ENCODE measurements at regions not wholly inside any gene's neighbourhood (a gene's known extent, or its start where the extent isn't known, plus 50 kb on each side); places are given as distances from the start of the nearest gene placed in this dataset.

DNA sequence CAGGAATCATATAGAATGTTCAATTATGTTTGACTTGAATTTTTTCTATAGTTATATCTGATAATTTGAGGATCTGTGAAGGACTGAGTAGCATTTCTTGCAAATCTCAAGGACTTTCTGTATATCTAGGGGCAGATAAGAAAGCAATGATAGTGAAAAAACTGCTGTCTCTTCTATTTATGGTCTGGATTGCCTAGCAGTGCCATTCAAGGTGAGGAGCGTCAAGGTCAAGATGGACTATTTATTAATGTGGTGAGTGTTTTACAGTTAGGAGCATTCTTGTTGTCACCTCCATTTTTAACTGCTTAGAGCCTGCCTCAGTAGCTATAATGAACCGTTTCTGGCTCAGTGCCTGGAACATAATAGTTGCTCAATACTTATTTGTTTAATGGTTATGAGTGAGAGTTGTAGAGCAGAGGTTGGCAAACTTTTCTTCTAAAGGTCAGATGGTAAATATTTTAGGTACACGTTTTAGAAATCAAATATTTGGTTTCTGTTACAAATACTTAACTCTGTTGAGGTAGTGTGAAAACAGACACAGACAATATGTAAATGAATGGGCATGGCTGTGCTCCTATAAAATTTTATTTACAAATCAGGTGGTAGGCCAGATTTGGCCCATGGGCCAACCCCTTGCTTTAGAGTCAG is 523.2 kb upstream of the IGFBP7 start:
- in situ Hi-C loops (cut with HindIII; ENCODE audit: extremely low pct_ligation_motif_present, low pct_unique_long_range_greater_than_20kb) (no loop called here), intact Hi-C loops (cut with micrococcal nuclease; ENCODE audit: unreplicated experiment) (no loop called here)
- no peaks in the 10 kb centered on the region for H4K20me1 ChIP-seq (ENCODE audit: insufficient read depth, low read length)
- no peak overlapping the region for H3K4me3 ChIP-seq (replicated peaks in 1 of 3; ENCODE audit: insufficient read depth in 1 of 3, low read depth in 2 of 3, low read length in 3 of 3)
- no TSS peak for BruUV-seq (replicated peaks)
- no peak overlapping the region for H3K9ac ChIP-seq (ENCODE audit: insufficient read depth, low read depth, low read length)
- no peaks in the 10 kb centered on the region for H3K9me3 ChIP-seq (ENCODE audit: low read length)
- H3K79me2 ChIP-seq (ENCODE audit: insufficient read depth, low read length), result no peaks in the 10 kb centered on the region
- no peaks in the 10 kb centered on the region for H3K36me3 ChIP-seq (replicated peaks in 1 of 2; ENCODE audit: control insufficient read depth in 1 of 2, insufficient read depth in 2 of 2, low read length in 2 of 2)
- DNase-seq (ENCODE audit: low spot score) (no peak), FAIRE-seq (no peak), ATAC-seq (no peak)
- H3K4me2 ChIP-seq (ENCODE audit: low read depth, low read length), result no peak overlapping the region
- no peak overlapping the region for H2AFZ ChIP-seq (ENCODE audit: low read length)
- CTCF ChIA-PET (ENCODE audit: low intra/inter-chr PET ratio, low total read pairs), result no interaction called here
- POLR2A ChIA-PET, result no interaction called here
- 14% methylated on average over 3 of the region's 3 CpGs for WGBS (ENCODE audit: low lambda C conversion rate)
- 0 out of 2 replicates have a peak, but pooled peaks have one; percentile 12 for TF ChIP-seq NR2F6 (IDR thresholded peaks at IDR 0.05)
- TF ChIP-seq NR2F6 (CRISPR knock-in tag; IDR thresholded peaks at IDR 0.05), result no peak
- TF ChIP-seq GLI4 (CRISPR knock-in tag; IDR thresholded peaks at IDR 0.05; ENCODE audit: borderline replicate concordance), result no peak
- no peaks in the 10 kb centered on the region for H3K4me1 ChIP-seq (ENCODE audit: insufficient read depth, low read length)
- H3K27ac ChIP-seq (ENCODE audit: extremely low read length, insufficient read depth, low read length), result no peak overlapping the region
- no peaks in the 10 kb centered on the region for H3K27me3 ChIP-seq (ENCODE audit: control insufficient read depth in 1 of 2, insufficient read depth in 2 of 2, low read length in 2 of 2)

DNA sequence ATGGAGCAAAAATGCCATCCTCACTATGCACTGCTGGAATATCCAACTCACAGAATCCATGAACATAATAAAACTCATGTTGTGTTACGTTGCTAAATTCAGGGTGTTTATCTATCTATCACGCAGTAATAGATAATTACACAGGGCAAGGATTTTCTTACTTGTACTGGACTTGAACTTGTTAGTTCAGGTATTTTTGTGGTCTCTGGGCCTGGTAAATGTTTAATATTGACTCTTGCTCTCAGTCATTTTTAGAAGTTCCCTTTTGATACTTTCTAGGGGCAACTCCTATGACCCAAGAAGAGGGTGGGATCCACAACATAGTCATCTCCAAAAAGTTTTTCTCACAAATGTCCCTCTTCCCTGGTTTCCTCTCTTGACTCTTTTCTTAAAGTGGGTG is 522.4 kb upstream of the IGFBP7 start:
- WGBS (ENCODE audit: low lambda C conversion rate), result 14% methylated on average over 2 of the region's 2 CpGs
- in situ Hi-C loops (cut with HindIII; ENCODE audit: extremely low pct_ligation_motif_present, low pct_unique_long_range_greater_than_20kb) (no loop called here), intact Hi-C loops (cut with micrococcal nuclease; ENCODE audit: unreplicated experiment) (no loop called here)
- Histone ChIP-seq H3K36me3 (replicated peaks in 1 of 2; ENCODE audit: control insufficient read depth in 1 of 2, insufficient read depth in 2 of 2, low read length in 2 of 2) (no peaks in the 10 kb centered on the region), H4K20me1 (ENCODE audit: insufficient read depth, low read length) (no peaks in the 10 kb centered on the region), H3K9ac (ENCODE audit: insufficient read depth, low read depth, low read length) (no peak overlapping the region), H3K27ac (ENCODE audit: extremely low read length, insufficient read depth, low read length) (no peak overlapping the region), H3K4me3 (replicated peaks in 1 of 3; ENCODE audit: insufficient read depth in 1 of 3, low read depth in 2 of 3, low read length in 3 of 3) (no peak overlapping the region), H3K79me2 (ENCODE audit: insufficient read depth, low read length) (no peaks in the 10 kb centered on the region), H3K4me1 (ENCODE audit: insufficient read depth, low read length) (no peaks in the 10 kb centered on the region), H3K9me3 (ENCODE audit: low read length) (no peaks in the 10 kb centered on the region), H3K27me3 (ENCODE audit: control insufficient read depth in 1 of 2, insufficient read depth in 2 of 2, low read length in 2 of 2) (no peaks in the 10 kb centered on the region), H3K4me2 (ENCODE audit: low read depth, low read length) (no peak overlapping the region), H2AFZ (ENCODE audit: low read length) (no peak overlapping the region)
- DNase-seq (ENCODE audit: low spot score), result no peak
- no TSS peak for BruUV-seq (replicated peaks)
- FAIRE-seq, result no peak
- ChIA-PET POLR2A (no interaction called here), CTCF (ENCODE audit: low intra/inter-chr PET ratio, low total read pairs) (no interaction called here)
- ATAC-seq, result no peak
- no peak for TF ChIP-seq TARDBP (CRISPR knock-in tag; IDR thresholded peaks at IDR 0.05)
- no peak for TF ChIP-seq ZBTB38 (CRISPR knock-in tag; IDR thresholded peaks at IDR 0.05)
- no peak for TF ChIP-seq ETV5 (CRISPR knock-in tag; IDR thresholded peaks at IDR 0.05; ENCODE audit: borderline replicate concordance)
- no peak for TF ChIP-seq TBL1XR1 (IDR thresholded peaks at IDR 0.05; ENCODE audit: borderline replicate concordance, low read length, partially characterized antibody)
- no peak for TF ChIP-seq CHCHD3 (CRISPR knock-in tag; IDR thresholded peaks at IDR 0.05)
- no peak for TF ChIP-seq NFYC (CRISPR knock-in tag; IDR thresholded peaks at IDR 0.05)
- TF ChIP-seq, protein P1, sequence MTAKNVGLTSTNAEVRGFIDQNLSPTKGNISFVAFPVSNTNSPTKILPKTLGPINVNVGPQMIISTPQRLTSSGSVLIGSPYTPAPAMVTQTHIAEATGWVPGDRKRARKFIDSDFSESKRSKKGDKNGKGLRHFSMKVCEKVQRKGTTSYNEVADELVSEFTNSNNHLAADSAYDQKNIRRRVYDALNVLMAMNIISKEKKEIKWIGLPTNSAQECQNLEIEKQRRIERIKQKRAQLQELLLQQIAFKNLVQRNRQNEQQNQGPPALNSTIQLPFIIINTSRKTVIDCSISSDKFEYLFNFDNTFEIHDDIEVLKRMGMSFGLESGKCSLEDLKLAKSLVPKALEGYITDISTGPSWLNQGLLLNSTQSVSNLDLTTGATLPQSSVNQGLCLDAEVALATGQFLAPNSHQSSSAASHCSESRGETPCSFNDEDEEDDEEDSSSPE (CRISPR knock-in tag; IDR thresholded peaks at IDR 0.05), result no peak
- TF ChIP-seq, protein P2, sequence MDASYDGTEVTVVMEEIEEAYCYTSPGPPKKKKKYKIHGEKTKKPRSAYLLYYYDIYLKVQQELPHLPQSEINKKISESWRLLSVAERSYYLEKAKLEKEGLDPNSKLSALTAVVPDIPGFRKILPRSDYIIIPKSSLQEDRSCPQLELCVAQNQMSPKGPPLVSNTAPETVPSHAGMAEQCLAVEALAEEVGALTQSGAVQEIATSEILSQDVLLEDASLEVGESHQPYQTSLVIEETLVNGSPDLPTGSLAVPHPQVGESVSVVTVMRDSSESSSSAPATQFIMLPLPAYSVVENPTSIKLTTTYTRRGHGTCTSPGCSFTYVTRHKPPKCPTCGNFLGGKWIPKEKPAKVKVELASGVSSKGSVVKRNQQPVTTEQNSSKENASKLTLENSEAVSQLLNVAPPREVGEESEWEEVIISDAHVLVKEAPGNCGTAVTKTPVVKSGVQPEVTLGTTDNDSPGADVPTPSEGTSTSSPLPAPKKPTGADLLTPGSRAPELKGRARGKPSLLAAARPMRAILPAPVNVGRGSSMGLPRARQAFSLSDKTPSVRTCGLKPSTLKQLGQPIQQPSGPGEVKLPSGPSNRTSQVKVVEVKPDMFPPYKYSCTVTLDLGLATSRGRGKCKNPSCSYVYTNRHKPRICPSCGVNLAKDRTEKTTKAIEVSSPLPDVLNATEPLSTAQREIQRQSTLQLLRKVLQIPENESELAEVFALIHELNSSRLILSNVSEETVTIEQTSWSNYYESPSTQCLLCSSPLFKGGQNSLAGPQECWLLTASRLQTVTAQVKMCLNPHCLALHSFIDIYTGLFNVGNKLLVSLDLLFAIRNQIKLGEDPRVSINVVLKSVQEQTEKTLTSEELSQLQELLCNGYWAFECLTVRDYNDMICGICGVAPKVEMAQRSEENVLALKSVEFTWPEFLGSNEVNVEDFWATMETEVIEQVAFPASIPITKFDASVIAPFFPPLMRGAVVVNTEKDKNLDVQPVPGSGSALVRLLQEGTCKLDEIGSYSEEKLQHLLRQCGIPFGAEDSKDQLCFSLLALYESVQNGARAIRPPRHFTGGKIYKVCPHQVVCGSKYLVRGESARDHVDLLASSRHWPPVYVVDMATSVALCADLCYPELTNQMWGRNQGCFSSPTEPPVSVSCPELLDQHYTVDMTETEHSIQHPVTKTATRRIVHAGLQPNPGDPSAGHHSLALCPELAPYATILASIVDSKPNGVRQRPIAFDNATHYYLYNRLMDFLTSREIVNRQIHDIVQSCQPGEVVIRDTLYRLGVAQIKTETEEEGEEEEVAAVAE (CRISPR knock-in tag; IDR thresholded peaks at IDR 0.05; ENCODE audit: borderline replicate concordance), result no peak

All from HepG2 (cell line).